Adrenal gland (tissue), 9 donors: ENCODE measurements at regions not wholly inside any gene's neighbourhood (a gene's known extent, or its start where the extent isn't known, plus 50 kb on each side); places are given as distances from the start of the nearest gene placed in this dataset.
"Not testable (repeated sequence)": the region's sequence is repeated elsewhere in the genome, so short reads cannot be mapped to it uniquely, and the experiment has no call there.

Source experiments
- DNase-seq, 7 donors: peaks; one replicate each; pipeline ENCODE4 v3.0.0-alpha.2; 2019 to 2020
- H3K27ac ChIP-seq, 5 donors: fragments of 200-600 bp; sonication (generic) in 4 of 5; 1 replicate in 3 of 5; 2 replicates in 2 of 5; pipeline versions ENCODE4 v1.5.1 to v1.8.0; 2016 to 2020; ENCODE audit warnings: mild to moderate bottlenecking in 1 of 5
- H3K27me3 ChIP-seq: fragments of 200-600 bp; 2 replicates; pipeline ENCODE4 v1.8.0; 2021
- H3K36me3 ChIP-seq, 2 donors: fragments of 200-600 bp; replicated peaks in 1 of 2; 1 replicate in 1 of 2; 2 replicates in 1 of 2; pipeline versions ENCODE4 v1.5.1 to v1.8.0; 2018 to 2022
- H3K4me1 ChIP-seq, 2 donors: fragments of 200-600 bp; replicated peaks in 1 of 2; 1 replicate in 1 of 2; 2 replicates in 1 of 2; pipeline versions ENCODE4 v1.5.1 to v1.8.0; 2018 to 2021
- H3K4me3 ChIP-seq, 4 donors: fragments of 200-600 bp; sonication (generic) in 3 of 4; one replicate each; pipeline ENCODE4 v1.5.1; 2016 to 2018
- H3K9me3 ChIP-seq, 3 donors: fragments of 200-600 bp; sonication (generic) in 1 of 3; replicated peaks in 1 of 3; 1 replicate in 2 of 3; 2 replicates in 1 of 3; pipeline versions ENCODE4 v1.5.1 to v1.8.0; 2016 to 2021
- CTCF ChIP-seq, 6 experiments: fragments of 450-650 bp in 4 of 6; fragments of 200-600 bp in 2 of 6; sonication (generic) in 1 of 6; IDR thresholded peaks; 1 replicate in 5 of 6; 2 replicates in 1 of 6; pipeline versions ENCODE4 v1.5.1 to v1.8.0; 2016 to 2021; ENCODE audit warnings: antibody characterized with exemption in 6 of 6, mild to moderate bottlenecking in 2 of 6, moderate library complexity in 1 of 6
- POLR2A ChIP-seq, 2 donors: fragments of 450-650 bp; IDR thresholded peaks; one replicate each; pipeline ENCODE4 v1.6.1; 2017; ENCODE audit warnings: antibody characterized with exemption in 2 of 2, mild to moderate bottlenecking in 2 of 2, moderate library complexity in 1 of 2
- WGBS, 4 donors: extraction: QIAGEN DNeasy Blood & Tissue Kit in 2 of 4; methylation state at CpG; one replicate each; pipeline versions ENCODE4 v1.1.5 to v1.1.7; 2013 to 2017; 5-methylcytosine and 5-hydroxymethylcytosine counted together
- intact Hi-C, 2 donors: fragments of 100-400 bp; cut with DNase I; formaldehyde crosslinking; loops; one replicate each; pipeline versions ENCODE4 v1.14.1 to v1.15.0; 2022 to 2023
- donor health status: healthy with polysubstance abuse.
- donor health status: Bipolar disorder and iron deficiency.
- donor health status: DM: yes; HTN: yes; CAD: no.
- donor health status: DM: no; HTN: no; CAD: no.
- donor health status: DM: no; HTN: no; CAD: no.

DNA sequence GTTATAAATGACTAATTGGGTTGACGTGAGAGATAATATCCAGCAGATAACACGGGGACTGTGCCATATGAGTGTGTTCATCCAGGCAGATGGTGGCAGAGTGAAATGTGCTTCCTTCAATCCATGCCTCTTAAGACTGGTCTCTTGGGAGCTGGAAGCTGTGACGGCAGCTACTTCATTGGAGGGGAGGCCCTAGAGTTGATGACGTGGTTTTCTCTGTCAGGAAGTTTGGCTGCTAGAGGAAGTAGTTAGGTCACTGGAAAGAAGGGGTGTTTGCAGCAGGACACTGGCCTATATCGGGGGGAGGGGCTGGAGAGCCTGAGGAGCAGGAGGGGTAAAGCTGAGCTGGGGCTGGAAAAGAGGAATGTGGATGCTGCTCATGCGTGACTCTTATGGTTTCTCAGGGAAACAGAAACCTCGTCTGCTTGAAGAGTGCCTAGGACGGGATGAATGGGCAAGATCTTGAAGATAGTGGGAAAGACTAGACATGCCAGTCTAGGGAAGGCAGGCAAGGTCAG, 3051.6 kb downstream of the RPIA start:
- intact Hi-C loops: not testable (repeated sequence)

DNA sequence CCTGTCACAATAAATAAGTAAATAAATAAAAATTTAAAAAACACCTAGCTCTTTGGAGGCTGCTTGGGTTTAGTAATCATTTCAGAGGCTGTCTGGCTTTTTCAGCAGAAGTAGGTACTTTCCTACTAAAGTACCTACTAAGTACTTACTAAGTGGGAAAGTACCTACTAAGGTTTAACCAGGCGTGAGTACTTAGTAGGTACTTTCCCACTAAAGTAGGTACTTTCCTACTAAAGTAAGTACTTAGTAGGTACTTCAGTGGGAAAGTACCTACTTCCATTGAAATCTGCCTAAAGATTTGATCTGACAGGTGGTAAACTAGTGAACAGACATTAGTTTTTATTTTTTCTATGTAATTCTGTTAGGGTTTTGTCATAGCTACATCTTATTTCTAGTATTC, 3052.4 kb downstream of the RPIA start:
- H3K27me3 ChIP-seq, DNase-seq, H3K9me3 ChIP-seq, H3K4me1 ChIP-seq, intact Hi-C loops, H3K36me3 ChIP-seq, H3K27ac ChIP-seq, H3K4me3 ChIP-seq: not testable (repeated sequence)
- WGBS, 4 donors: 38 to 58% (median 42%) methylated on average over 1 of the region's 1 CpG

More for the DNA sequence above, 3051.6 kb downstream of the RPIA start:
- WGBS, 4 donors: 51 to 61% (median 55%) methylated on average over 8 of the region's 8 CpGs
- not testable (repeated sequence) for H3K9me3 ChIP-seq, H3K27ac ChIP-seq, H3K4me3 ChIP-seq, H3K27me3 ChIP-seq, DNase-seq, H3K36me3 ChIP-seq, H3K4me1 ChIP-seq

- H3K27ac ChIP-seq, DNase-seq, H3K4me3 ChIP-seq, H3K4me1 ChIP-seq, intact Hi-C loops, H3K9me3 ChIP-seq, H3K27me3 ChIP-seq, H3K36me3 ChIP-seq: not testable (repeated sequence)
- 50 to 84% (median 68%) methylated on average over 4 to 15 of the region's 16 CpGs for WGBS, 4 donors
Observed at GRCh38 chr2:91744700-91745141, 3053.2 kb downstream of the RPIA start.

GRCh38 chr2:91748902-91749301, 3057.4 kb downstream of the RPIA start:
- H3K27ac ChIP-seq: no peak overlapping the region
- no peaks in the 10 kb centered on the region for H3K9me3 ChIP-seq
- TF ChIP-seq POLR2A (IDR thresholded peaks at IDR 0.05) (no peak), CTCF (IDR thresholded peaks at IDR 0.05) (no peak)
- no peaks in the 10 kb centered on the region for H3K27me3 ChIP-seq
- 18 to 49% (median 37%) methylated on average over 5 to 52 of the region's 52 CpGs for WGBS, 4 donors
- intact Hi-C loops: no loop called here
- H3K4me3 ChIP-seq: no peak overlapping the region
- no peak for DNase-seq
- H3K36me3 ChIP-seq: no peaks in the 10 kb centered on the region
- H3K4me1 ChIP-seq: no peaks in the 10 kb centered on the region

DNA sequence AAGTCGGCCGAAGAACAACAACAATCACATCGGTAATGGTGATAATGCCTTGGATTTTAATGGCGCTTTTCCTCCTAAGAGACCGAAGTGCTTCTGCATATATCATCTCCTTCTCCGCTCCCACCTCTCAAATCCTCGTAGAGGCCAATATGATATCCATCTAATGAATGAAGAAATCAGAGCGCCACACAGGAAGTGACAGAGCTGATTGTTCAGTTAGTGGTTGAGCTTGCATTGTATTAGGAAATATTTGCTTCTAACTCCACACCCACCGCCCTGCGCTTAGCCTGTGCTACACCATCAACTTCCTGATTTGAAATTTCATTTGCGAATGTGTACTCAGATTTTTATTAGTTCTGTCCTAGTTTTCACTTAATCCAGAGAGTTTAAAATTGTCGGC, 3058.2 kb downstream of the RPIA start:
- H3K36me3 ChIP-seq, H3K9me3 ChIP-seq, H3K27ac ChIP-seq, H3K4me1 ChIP-seq, DNase-seq, H3K27me3 ChIP-seq, intact Hi-C loops, H3K4me3 ChIP-seq: not testable (repeated sequence)
- 69 to 84% (median 77%) methylated on average over 7 to 8 of the region's 12 CpGs for whole genome bisulfite sequencing, 4 donors

GRCh38 chr2:91759361-91759941, 3068.0 kb downstream of the RPIA start:
- H3K4me1 ChIP-seq, H3K27ac ChIP-seq, DNase-seq, H3K4me3 ChIP-seq, intact Hi-C loops, H3K9me3 ChIP-seq, H3K27me3 ChIP-seq, H3K36me3 ChIP-seq: not testable (repeated sequence)
- peak in 2 of 6 experiments; percentile 12 to 24 for TF ChIP-seq CTCF (IDR thresholded peaks at IDR 0.05)
- WGBS, 4 donors: 16 to 37% (median 28%) methylated on average over 4 to 5 of the region's 5 CpGs

- H3K36me3 ChIP-seq, H3K27me3 ChIP-seq, DNase-seq, H3K9me3 ChIP-seq, H3K4me3 ChIP-seq, intact Hi-C loops, H3K4me1 ChIP-seq, H3K27ac ChIP-seq: not testable (repeated sequence)
- 66 to 80% (median 72%) methylated on average over 3 to 5 of the region's 5 CpGs for WGBS, 4 donors
Observed at GRCh38 chr2:91760672-91761071, 3069.2 kb downstream of the RPIA start.

DNA sequence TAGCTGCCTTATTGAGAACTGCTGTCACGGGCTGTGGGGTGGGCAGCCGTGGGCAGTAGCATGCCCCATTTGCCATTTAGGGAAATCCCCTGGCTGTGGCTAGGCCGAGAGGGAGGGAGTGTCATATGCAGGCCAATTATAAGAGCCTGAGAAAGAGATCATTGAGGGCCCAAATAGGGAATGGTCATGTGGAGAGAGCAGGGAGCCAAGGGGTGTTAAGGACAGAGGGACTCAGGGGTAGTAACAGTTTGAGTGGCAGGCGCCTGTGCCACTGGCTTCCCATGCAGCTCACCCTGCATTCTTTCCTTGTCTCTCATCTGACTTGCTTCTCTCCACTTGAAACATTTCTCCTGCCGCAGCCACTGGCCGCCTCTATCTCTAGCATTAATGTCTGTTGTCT, 3070.8 kb downstream of the RPIA start:
- 83 to 93% (median 87%) methylated on average over 2 to 3 of the region's 6 CpGs for WGBS, 4 donors
- H3K4me3 ChIP-seq, H3K4me1 ChIP-seq, H3K9me3 ChIP-seq, H3K36me3 ChIP-seq, intact Hi-C loops, H3K27ac ChIP-seq, H3K27me3 ChIP-seq, DNase-seq: not testable (repeated sequence)

DNA sequence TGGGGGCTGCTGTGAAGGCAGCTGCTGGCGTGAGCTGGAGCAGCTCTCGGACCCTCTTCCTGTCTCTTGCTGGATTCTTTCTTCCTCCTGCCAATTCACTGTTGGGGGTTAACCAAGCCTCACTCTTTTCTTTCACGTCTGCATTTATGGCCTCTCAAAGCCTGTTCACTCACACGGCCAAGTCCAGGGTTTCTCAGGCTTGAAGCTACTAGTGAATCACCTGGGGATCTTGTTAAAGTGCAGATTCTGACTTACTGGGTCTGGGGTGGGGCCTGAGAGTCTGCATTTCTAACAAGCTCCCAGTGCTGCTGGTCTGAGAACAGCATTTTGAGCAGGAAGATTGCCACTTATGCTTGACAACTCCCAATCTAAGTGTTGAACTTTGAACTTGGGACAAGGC, 3072.2 kb downstream of the RPIA start:
- DNase-seq, H3K27me3 ChIP-seq, H3K4me3 ChIP-seq, H3K9me3 ChIP-seq, H3K36me3 ChIP-seq, H3K27ac ChIP-seq, intact Hi-C loops, H3K4me1 ChIP-seq: not testable (repeated sequence)
- 58 to 74% (median 65%) methylated on average over 3 to 4 of the region's 4 CpGs; no CpG with 5 or more reads in 1 of the 4 donors for WGBS, 4 donors
